Right cardiac atrium (tissue), 5 donors: ENCODE measurements at regions not wholly inside any gene's neighbourhood (a gene's known extent, or its start where the extent isn't known, plus 50 kb on each side); places are given as distances from the start of the nearest gene placed in this dataset.

Source experiments
- ATAC-seq, 2 donors: fragments of 200-7000 bp; cut with Tn5 transposase; one replicate each; pipeline versions ENCODE4 v1.8.0 to v1.9.1; 2020; ENCODE audit warnings: moderate library complexity in 2 of 2, mild to moderate bottlenecking in 1 of 2
- DNase-seq, 3 donors: peaks; one replicate each; pipeline ENCODE4 v3.0.0-alpha.2; 2020
- H3K27ac ChIP-seq: one replicate; pipeline ENCODE4 v1.5.1; 2013; ENCODE audit warnings: mild to moderate bottlenecking, low read length, control low read depth, moderate library complexity
- H3K27me3 ChIP-seq: one replicate; pipeline ENCODE4 v1.6.1; 2013; ENCODE audit not compliant: control insufficient read depth, insufficient read depth
- H3K4me1 ChIP-seq: one replicate; pipeline ENCODE4 v1.6.1; 2013; ENCODE audit warnings: low read length; ENCODE audit not compliant: control insufficient read depth, insufficient read depth
- H3K4me3 ChIP-seq: one replicate; pipeline ENCODE4 v1.5.1; 2013; ENCODE audit warnings: low read length, control low read depth
- H3K9me3 ChIP-seq: one replicate; pipeline ENCODE4 v1.6.1; 2013; ENCODE audit warnings: low read length; ENCODE audit not compliant: control insufficient read depth
- WGBS: extraction: QIAGEN DNeasy Blood & Tissue Kit; methylation state at CpG from one replicate; pipeline ENCODE4 v1.1.7; 2013; 5-methylcytosine and 5-hydroxymethylcytosine counted together
- intact Hi-C, 4 donors: fragments of 100-400 bp; cut with DNase I; formaldehyde crosslinking; loops; one replicate each; pipeline versions ENCODE4 v1.11.0 to v1.14.0; 2022 to 2023
- donor health status: healthy with polysubstance abuse.
- donor health status: DM: no; HTN: yes; CAD: no.
- donor health status: DM: no; HTN: no; CAD: no.
- donor health status: DM: no; HTN: yes; CAD: no; lungs with severe emphysema.
- donor health status: DM: yes; HTN: yes; CAD: no.

DNA sequence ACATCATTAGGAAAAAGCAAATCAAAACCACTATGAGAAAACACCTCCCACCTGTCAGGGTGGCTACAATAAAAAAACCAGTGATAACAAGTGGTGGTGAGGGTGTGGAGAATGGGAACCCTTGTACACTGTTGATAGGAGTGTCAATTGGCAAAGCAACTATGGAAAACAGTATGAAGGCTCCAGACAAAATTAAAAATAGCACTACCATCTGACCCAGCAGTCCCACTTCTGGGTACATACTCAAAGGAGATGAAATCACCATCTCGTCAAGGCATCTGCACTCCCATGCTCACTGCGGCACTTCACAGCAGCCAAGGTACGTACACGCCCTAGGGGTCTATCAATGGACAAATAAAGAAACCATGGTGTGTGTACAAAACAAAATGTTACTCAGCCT, 715.1 kb downstream of the UQCRFS1 start:
- H3K27ac ChIP-seq, result no peak overlapping the region
- 75% methylated on average over 4 of the region's 4 CpGs for WGBS
- no peak for DNase-seq
- no peak for ATAC-seq
- no peaks in the 10 kb centered on the region for H3K27me3 ChIP-seq
- H3K9me3 ChIP-seq, result no peaks in the 10 kb centered on the region
- intact Hi-C loops, result no loop called here
- H3K4me1 ChIP-seq, result no peaks in the 10 kb centered on the region
- no peak overlapping the region for H3K4me3 ChIP-seq

DNA sequence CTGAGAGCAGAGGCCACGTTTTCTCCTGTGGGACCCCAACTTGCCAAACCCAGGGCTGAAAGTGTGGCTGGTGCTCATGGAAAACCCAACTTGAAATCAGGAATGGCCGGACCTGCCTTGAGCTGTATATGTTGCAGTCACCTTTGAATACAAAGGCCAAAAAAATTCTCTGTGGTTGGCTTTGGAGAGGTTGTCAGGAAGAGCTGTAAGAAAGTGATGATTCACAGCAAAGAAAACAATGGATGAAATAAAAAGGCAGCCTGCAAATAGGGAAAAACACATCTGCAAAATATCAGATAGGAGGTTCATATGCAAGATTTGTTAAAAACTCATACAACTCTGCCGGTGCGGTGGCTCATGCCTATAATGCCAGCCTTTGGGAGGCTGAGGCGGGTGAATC, 715.8 kb downstream of the UQCRFS1 start:
- Histone ChIP-seq H3K4me3 (no peak overlapping the region), H3K27me3 (no peaks in the 10 kb centered on the region), H3K4me1 (no peaks in the 10 kb centered on the region), H3K27ac (no peak overlapping the region), H3K9me3 (no peaks in the 10 kb centered on the region)
- no peak for DNase-seq
- no peak for ATAC-seq
- WGBS, result 81% methylated on average over 5 of the region's 5 CpGs
- intact Hi-C loops, result no loop called here

DNA sequence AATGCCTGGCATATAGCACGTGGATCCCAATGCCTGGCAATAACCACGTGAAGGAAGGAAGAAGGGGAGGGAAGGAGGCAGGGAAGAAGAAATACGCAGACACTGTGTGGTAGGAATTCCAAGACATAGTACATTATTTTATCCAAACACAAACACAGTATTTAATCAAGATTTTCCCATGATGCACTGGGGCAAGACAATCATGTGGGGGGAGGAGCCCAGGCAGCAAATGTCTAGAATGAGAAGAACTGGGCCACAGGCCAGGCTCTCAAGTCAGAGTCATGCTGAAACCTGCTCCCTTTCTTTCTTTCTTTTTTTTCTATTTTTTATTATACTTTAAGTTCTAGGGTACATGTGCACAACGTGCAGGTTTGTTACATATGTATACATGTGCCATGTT, 717.9 kb downstream of the UQCRFS1 start:
- DNase-seq (no peak), ATAC-seq (no peak)
- H3K27me3 ChIP-seq, result no peaks in the 10 kb centered on the region
- H3K4me1 ChIP-seq, result no peaks in the 10 kb centered on the region
- intact Hi-C loops, result no loop called here
- 69% methylated on average over 4 of the region's 4 CpGs for WGBS
- H3K27ac ChIP-seq, result no peak overlapping the region
- no peak overlapping the region for H3K4me3 ChIP-seq
- no peaks in the 10 kb centered on the region for H3K9me3 ChIP-seq

DNA sequence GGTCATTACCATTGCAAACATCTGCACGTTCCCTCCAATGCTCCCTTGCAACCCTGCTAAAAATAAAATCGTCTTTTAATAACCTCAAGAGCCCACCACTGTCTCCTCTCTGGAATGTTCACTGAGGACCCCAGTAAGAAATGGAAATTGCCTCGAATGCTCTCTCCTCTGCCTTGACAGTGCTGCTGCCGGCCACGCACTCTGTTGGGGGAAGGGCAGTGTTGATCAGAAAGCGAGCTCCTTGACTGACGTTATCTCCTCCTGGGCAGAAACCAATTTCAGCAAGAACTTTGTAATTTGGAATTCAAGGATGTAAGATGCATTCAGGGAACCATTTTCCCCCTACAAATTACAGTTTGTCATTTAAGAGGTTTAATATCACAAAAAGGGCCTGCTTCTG, 718.5 kb downstream of the UQCRFS1 start:
- no peak overlapping the region for H3K4me3 ChIP-seq
- no peaks in the 10 kb centered on the region for H3K4me1 ChIP-seq
- DNase-seq, result no peak
- 34% methylated on average over 7 of the region's 7 CpGs for WGBS
- intact Hi-C loops, result no loop called here
- no peaks in the 10 kb centered on the region for H3K27me3 ChIP-seq
- H3K9me3 ChIP-seq, result no peaks in the 10 kb centered on the region
- no peak for ATAC-seq
- no peak overlapping the region for H3K27ac ChIP-seq

DNA sequence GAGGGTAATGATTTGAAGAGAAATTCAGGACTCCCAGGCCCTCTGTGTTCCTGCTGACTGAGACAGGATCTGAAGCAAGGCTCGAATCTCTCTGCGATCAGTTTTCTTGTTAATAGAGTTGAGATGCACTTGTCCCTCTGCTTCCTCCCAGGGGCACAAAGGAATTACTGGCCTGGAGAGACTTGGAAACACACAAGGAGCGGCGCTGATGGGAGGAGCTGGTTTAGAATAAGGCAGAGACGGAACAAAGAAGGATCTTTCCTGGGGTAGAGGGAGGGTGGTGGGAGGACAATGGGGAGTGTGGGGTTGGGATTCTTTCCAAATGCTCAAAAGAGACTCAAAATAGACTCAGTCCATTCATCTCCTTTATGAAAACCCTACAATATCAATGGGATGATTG, 719.1 kb downstream of the UQCRFS1 start:
- WGBS, result 50% methylated on average over 5 of the region's 5 CpGs
- Histone ChIP-seq H3K27ac (no peak overlapping the region), H3K4me1 (no peaks in the 10 kb centered on the region), H3K9me3 (no peaks in the 10 kb centered on the region), H3K27me3 (no peaks in the 10 kb centered on the region), H3K4me3 (no peak overlapping the region)
- DNase-seq (no peak), ATAC-seq (no peak)
- intact Hi-C loops, result no loop called here

DNA sequence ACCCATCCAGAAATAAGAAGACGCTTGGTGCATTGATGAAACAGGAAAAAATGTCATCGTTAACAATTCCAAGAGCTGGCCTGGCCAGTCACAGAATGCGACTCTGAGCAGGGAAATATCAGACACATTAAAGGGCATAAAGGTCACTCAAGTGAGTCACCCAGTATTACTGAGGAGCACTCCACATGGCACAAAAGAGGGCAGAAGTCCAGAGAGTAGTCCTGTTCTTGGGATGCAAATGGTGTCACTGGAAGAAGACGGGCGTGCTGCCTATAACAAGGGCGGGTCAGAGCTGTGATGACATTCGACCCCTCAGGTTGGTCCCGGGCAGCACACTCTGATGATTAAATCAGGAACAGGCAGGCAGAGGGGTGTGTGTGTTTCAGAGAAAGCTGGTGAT, 720.3 kb downstream of the UQCRFS1 start:
- DNase-seq (no peak), ATAC-seq (no peak)
- no peak overlapping the region for H3K27ac ChIP-seq
- no peaks in the 10 kb centered on the region for H3K9me3 ChIP-seq
- no peaks in the 10 kb centered on the region for H3K4me1 ChIP-seq
- WGBS, result 48% methylated on average over 8 of the region's 8 CpGs
- H3K4me3 ChIP-seq, result no peak overlapping the region
- no peaks in the 10 kb centered on the region for H3K27me3 ChIP-seq
- intact Hi-C loops, result no loop called here

DNA sequence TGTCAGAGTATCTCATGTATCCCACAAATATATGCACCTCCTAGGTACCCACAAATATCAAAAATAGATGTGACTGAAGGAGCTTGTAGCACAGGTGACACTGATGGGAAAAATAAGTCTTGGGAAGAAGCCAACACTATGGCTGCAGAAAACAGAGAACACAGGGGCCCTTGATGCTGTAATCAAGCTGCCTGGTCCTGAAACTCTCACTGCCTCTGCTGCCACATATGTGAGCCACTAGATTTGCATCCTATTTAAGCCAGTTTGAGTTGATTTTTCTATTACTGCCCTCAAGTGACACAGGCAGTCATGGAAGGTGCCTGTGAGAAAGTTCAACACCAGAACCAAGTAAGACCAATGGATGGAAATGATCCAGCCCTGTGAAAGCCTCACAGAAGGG, 720.8 kb downstream of the UQCRFS1 start:
- Histone ChIP-seq H3K27ac (no peak overlapping the region), H3K4me3 (no peak overlapping the region), H3K9me3 (no peaks in the 10 kb centered on the region), H3K27me3 (no peaks in the 10 kb centered on the region), H3K4me1 (no peaks in the 10 kb centered on the region)
- intact Hi-C loops, result no loop called here
- no peak for DNase-seq
- no peak for ATAC-seq

DNA sequence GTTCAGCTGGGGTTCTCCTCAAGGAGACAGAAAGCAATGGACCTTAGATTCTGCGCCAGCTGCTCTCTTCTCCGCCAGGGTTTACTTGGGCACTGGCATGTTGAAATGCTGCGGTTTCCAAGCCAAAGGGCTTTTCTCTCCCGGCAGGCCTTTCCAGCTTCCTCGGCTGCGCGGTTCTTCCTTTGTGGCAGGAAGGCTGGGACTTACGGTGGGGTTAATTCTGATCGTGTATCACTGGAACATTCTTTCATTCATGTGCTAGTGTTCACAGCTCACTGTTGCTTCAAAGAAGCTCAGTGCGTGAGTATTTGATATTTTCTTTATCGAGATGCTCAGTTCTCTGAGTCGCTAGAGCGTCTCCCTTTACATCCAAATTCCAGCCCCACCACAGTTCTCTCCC, 723.2 kb downstream of the UQCRFS1 start:
- no peak overlapping the region for H3K27ac ChIP-seq
- no peaks in the 10 kb centered on the region for H3K9me3 ChIP-seq
- no peaks in the 10 kb centered on the region for H3K27me3 ChIP-seq
- intact Hi-C loops, result no loop called here
- no peaks in the 10 kb centered on the region for H3K4me1 ChIP-seq
- no peak for ATAC-seq
- 67% methylated on average over 13 of the region's 13 CpGs for WGBS
- H3K4me3 ChIP-seq, result no peak overlapping the region
- DNase-seq, result no peak

DNA sequence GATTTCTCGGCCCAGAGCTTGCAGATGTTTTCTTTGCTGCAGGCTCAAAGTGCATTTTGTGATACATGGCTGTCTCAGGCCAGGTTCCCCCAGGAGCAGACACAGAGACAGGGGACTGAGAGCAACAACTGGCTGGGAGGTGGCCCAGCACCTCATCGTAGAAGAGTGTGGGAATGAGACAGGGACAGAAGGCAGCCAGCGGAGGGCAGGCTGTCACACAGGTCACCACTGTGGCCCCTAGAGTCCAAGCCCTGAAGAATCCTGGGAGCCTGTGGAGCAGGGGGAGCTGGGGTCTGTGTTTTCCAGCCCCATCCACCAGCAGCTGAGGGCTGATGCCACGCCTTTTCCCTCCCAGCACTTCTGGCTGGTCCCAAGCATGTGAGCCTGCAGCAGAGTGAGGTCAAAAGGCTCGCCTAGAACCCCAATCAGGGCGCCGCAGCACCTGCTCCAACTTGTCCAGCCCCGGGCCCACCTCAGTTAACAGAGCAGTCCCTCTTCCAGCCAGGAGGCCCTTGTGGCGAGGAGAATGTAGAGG, 723.8 kb downstream of the UQCRFS1 start:
- DNase-seq, result no peak
- no peak overlapping the region for H3K4me3 ChIP-seq
- H3K27me3 ChIP-seq, result no peaks in the 10 kb centered on the region
- ATAC-seq, result no peak
- no peaks in the 10 kb centered on the region for H3K4me1 ChIP-seq
- intact Hi-C loops, result no loop called here
- H3K9me3 ChIP-seq, result no peaks in the 10 kb centered on the region
- no peak overlapping the region for H3K27ac ChIP-seq
- WGBS, result 84% methylated on average over 9 of the region's 9 CpGs

DNA sequence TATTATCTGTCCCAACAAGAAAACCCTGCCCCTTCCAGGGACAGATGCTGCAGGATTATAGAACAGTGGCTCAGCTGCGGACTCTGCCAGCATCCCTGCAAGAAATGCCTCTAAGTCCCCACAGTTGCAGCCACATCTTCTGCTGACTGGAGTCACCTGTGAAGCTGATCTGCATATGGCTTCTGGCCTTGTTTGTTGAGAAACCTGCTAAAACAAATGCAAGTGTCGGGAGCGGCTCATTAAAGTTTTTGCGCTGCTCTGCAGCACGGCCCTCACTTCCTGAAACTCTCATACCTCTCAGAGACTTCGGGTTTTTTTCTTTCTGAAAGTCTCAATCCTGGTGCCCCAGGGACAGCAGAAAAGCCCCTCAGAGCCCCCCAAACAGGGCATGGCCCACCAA, 725.0 kb downstream of the UQCRFS1 start:
- intact Hi-C loops, result no loop called here
- ATAC-seq (no peak), DNase-seq (no peak)
- no peak overlapping the region for H3K27ac ChIP-seq
- WGBS, result 76% methylated on average over 6 of the region's 6 CpGs
- no peaks in the 10 kb centered on the region for H3K4me1 ChIP-seq
- no peaks in the 10 kb centered on the region for H3K9me3 ChIP-seq
- no peak overlapping the region for H3K4me3 ChIP-seq
- H3K27me3 ChIP-seq, result no peaks in the 10 kb centered on the region

DNA sequence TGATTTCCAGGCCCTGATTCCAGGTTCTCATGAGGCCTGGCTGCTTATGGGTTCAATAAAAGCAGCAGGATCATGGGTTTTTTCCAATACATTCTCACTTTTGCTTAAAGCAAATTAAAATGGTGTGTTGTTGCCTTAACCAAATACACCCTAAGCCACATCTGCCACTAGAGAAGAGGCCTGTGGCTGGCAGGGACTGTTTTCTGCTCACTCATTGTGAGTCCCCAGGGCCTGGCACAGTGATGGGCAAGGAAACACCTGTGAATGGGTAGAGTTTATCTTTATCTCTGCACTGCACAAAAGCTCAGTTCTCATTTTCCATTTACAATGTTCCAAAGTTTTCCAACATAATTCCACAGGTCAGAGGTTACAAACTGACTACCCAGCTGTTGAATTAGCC, 726.0 kb downstream of the UQCRFS1 start:
- Histone ChIP-seq H3K9me3 (no peaks in the 10 kb centered on the region), H3K4me3 (no peak overlapping the region), H3K4me1 (no peaks in the 10 kb centered on the region), H3K27me3 (no peaks in the 10 kb centered on the region), H3K27ac (no peak overlapping the region)
- ATAC-seq (no peak), DNase-seq (no peak)
- intact Hi-C loops, result no loop called here

DNA sequence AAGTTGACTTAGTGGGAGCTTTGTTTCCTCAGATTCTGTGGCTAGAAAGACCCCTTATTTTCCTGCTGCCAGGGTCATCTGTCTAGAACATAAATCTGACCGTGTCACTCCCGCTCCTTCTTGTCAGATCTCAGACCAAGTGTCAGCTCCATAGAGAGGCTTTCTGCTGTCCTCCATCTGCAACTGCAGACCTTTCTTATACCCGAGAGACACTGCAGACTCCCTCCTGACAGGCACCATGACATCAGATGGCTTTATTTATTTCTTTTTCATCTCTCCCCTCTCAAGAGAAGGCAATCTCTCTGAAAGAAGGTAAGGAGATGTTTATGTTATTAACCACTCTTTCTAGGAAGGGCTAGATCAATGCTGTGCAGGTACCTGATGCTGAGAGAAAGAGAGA, 726.5 kb downstream of the UQCRFS1 start:
- no peak for ATAC-seq
- no peaks in the 10 kb centered on the region for H3K4me1 ChIP-seq
- H3K27me3 ChIP-seq, result no peaks in the 10 kb centered on the region
- WGBS, result 65% methylated on average over 3 of the region's 3 CpGs
- no peak for DNase-seq
- intact Hi-C loops, result no loop called here
- no peak overlapping the region for H3K4me3 ChIP-seq
- no peaks in the 10 kb centered on the region for H3K9me3 ChIP-seq
- no peak overlapping the region for H3K27ac ChIP-seq
